NCI-H146 treated with DMSO at 0.1 percent for 48 hours (cell line): ENCODE measurements at regions not wholly inside any gene's neighbourhood (a gene's known extent, or its start where the extent isn't known, plus 50 kb on each side); places are given as distances from the start of the nearest gene placed in this dataset.

ENCODE experiments used
- DNase-seq: peaks from one replicate; lab custom pipeline; 2025; ENCODE audit not compliant: unreplicated experiment; lab: John Stamatoyannopoulos, UW

DNA sequence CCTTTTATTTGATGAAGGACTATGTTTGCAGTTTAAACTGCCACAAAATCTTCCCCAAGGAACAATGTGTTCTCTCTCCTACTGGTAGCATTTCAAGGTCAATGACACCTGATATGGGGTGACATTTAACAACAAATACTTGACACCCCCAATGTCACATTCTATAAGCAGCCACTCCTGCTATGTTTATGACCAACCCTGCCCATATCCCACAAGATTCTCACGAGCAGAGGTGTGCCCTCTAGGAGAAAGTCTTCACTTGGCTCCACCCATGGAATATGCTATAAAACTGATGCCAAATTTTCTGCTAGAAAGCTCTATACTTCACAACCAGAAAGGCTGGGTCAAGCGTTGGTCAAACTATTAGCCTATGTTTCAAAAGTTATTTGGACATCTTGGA, 105.6 kb upstream of the ARID2 start:
- DNase-seq, result no peak

DNA sequence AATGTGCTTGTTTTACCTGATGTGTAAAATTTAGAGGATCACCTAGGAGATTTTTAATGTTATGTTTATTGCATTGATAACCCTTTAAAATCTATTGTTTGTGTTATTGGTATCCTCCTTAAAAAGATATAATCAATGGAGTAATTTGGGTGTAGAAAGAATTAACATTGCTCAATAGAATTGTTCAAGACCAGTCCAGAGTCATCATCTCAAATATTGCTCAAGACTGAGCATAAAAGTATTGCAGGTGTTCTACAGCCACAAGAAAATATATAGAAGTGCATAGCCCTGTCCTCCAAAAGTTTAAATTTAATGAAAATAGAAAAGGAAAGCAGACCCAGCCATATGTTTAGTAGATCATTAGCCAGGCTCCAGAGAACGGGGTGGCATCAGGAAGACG, 102.5 kb upstream of the ARID2 start:
- no peak for DNase-seq

GRCh38 chr12:45627407-45628069, 102.0 kb upstream of the ARID2 start:
- DNase-seq, result no peak

- no peak for DNase-seq
Measured at GRCh38 chr12:45629292-45629691, 100.2 kb upstream of the ARID2 start.

- DNase-seq, result no peak
Measured at GRCh38 chr12:45633733-45634132, 95.8 kb upstream of the ARID2 start.

DNA sequence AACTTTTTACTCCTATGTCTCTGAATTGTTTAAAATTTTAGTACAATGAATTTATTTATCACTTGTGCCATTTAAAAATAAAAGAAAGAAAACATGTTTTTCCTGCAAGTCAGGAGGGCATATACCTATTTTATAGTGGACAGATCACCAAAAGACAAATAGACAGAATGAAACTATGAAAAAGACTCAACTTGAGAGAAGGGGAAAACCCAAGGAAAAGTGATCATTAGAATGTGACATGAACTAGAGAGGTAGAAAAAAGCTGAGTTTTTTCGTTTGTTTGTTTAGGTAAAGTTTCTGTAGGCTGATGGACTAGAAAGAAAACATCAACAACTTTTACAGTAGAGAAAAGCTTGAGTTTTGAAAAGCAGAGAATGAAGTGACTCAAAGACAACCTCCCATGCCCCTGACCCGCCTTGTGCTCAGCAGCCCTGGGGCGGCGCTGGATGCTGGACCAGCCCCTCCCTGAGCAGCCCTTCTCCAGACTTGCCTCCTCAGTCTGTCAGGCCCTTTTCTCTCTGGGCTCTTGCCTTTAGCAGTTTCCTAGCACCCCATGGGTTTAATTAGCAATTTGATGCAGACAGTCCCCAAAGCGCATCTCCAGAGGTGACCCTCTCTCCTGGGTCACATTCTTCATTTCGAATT, 95.1 kb upstream of the ARID2 start:
- DNase-seq, result no peak

DNA sequence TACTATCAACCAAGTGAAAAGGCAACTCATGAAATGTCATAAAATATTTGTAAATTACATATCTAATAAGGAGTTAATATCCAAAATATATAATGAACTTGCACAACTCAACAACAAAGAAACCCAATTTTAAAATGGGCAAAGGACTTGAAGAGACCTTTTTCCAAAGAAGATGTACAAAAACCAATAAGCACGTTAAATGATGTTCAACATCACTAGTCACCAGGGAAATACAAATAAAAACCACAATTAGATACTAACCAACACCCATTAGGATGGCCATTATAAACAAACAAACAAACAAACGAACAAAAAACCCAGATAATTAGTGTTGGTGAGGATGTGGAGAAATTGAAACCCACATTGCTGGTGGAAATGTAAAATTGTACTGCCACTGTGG, 92.3 kb upstream of the ARID2 start:
- no peak for DNase-seq

DNA sequence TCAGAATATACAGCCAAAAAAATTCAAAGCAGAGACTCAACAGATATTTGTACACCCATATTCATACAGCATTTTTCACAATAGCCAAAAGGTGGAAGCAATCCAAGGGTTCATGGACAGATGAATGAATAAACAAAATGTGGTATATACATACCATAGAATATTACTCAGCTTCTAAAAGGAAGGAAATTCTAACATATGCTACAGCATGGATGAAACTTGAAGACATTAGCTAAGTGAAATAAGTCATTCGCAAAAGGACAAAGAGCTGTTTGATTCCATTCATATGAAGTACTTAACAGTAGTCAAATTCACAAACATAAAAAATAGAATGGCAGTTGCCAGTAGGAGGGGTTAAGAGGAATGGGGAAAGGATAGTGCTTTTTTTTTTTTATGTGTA, 91.8 kb upstream of the ARID2 start:
- DNase-seq, result no peak

DNA sequence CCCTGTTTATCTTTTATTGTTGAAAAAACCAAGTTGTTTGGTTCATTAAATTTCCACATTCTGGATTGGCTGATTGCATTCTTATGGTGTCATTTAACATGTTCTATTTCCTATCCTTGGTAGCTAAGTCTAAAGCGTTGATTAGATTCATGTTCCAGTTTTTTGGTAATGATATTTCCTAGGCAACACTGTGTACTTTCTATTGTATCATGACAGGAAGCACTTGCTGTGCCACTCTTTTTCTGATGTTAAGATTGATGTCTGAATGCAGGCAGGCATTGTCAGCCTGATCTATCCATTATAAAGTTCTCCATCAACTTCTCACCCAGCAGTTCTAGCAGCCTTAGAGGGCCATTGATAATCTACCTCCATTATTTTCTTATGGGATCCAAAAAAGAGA, 91.1 kb upstream of the ARID2 start:
- no peak for DNase-seq

DNA sequence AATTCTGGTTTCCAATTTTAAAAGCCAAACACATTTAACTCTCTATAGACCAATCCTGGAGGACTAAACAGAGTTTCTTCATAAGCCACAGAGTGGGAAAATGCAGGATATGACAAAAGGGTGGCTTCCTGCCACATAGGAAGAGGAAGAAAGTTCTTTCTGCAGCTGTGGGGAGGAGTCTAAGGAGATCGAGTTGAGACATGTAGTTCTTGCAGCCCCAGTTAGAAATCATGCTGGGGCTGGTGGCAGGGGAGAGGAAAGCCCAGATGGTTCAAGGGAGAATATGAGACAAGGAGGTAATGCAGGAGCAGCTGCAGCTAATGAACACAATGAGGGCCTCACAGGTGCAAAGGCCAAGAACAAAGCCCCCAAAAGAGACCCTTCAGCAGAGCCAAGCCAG, 85.0 kb upstream of the ARID2 start:
- no peak for DNase-seq

DNA sequence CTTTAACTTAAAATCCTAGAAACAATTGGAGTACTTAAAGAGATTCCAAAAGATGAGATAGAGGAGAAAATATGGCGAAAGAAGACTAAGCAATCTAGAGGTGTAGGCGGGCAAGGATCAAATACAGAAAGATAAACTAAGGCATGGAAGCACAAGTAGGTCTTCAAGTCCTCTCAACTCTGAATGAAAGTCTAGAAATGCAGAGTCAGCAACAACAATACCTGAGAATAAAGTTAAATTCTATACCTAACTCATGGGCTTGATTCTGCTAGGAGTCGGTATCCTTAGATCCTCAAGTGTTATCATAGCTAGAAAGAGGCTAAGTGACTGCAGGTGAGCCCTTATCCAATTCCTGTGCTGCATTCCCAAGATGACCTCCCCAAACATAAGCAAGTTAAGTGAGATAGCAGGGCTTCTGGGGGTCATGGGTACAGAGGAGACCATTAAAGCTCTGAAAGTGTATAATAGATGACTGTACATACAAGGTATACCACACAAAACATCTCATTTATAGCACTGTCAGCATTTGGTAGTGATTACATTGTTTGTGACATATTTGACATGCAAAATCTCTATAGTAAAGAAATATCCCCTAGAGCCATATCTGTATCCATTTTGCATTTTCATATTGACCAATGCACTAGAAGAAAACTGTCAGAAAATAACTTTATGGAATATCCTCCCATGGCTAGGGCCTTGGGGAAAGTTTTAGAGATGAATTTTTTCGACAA, 82.5 kb upstream of the ARID2 start:
- DNase-seq, result no peak

- DNase-seq, result no peak
Measured at GRCh38 chr12:45648070-45648469, 81.4 kb upstream of the ARID2 start.

DNA sequence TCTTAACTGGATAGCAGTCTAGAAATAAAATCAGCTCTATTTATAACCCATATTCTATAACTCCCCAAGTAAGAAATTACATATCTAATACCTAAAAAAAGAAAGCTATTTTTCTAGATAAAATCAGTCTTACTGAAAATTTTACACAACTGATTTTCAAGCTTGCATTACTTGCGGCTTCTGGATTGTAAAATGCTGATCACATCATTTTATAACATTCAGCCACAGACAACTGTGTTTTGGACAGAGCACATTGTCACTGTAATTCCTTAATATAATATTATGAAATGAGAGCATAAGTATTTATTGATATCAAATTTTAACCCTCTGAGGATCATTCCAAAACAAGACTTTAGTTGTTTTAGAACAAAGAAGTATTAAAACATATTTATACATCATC, 78.5 kb upstream of the ARID2 start:
- no peak for DNase-seq

GRCh38 chr12:45654002-45654665, 75.4 kb upstream of the ARID2 start:
- no peak for DNase-seq

- peak; percentile 13 for DNase-seq
Measured at GRCh38 chr12:45655186-45655585, 74.3 kb upstream of the ARID2 start.

GRCh38 chr12:45655743-45656142, 73.8 kb upstream of the ARID2 start:
- no peak for DNase-seq

- DNase-seq, result no peak
Measured at GRCh38 chr12:45658020-45658419, 71.5 kb upstream of the ARID2 start.

DNA sequence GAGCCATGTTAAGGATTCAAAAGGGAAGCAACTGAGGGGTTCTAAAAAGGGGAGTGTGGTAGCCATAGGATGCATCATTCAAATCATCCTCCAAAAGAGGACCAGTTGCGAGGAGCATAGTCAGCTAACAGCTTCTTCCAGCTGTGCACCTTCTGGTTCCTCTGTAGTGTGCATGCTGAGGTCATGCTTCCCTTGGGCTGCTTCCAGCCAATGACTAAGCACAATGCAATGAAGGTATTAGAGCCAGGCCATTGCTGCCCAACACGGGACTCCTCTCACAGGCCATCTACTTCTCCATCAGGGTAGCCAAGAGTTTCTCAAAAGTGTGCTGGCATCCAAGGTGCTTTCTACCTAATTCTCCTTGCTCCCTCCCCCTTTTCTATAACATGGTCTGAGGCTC, 69.2 kb upstream of the ARID2 start:
- DNase-seq, result no peak

GRCh38 chr12:45663455-45663854, 66.1 kb upstream of the ARID2 start:
- no peak for DNase-seq

DNA sequence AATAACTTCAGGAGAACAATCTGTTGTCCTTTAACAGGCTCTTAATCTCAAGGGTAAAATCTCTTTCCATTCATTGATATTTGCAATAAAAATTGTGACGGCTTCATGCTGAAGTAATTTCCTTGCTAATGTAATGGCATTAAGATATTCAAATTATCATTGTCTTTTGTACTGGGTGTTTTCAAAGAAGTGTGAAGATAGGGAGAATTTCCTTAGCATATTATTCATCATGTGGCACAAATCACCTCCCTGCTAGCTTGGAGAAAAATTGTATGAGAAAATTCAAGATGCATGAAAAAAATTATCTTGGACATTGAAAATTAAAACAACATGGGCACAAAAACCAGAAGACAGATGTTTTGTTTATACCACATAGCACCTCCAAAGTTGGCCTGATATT, 63.6 kb upstream of the ARID2 start:
- DNase-seq, result no peak

GRCh38 chr12:45666396-45666795, 63.1 kb upstream of the ARID2 start:
- DNase-seq, result no peak

- no peak for DNase-seq
Measured at GRCh38 chr12:45666816-45667215, 62.7 kb upstream of the ARID2 start.
